ENCODE measurements at regions not wholly inside any gene's neighbourhood (a gene's known extent, or its start where the extent isn't known, plus 50 kb on each side); places are given as distances from the start of the nearest gene placed in this dataset.

GRCh38 chr15:72936237-72936636, 116.0 kb upstream of the NEO1 start:
- TF ChIP-seq POLR2A (IDR thresholded peaks at IDR 0.05) (no peak), CTCF (IDR thresholded peaks at IDR 0.05) (no peak)

Measured in thyroid gland (tissue), 4 donors.